ENCODE measurements at regions not wholly inside any gene's neighbourhood (a gene's known extent, or its start where the extent isn't known, plus 50 kb on each side); places are given as distances from the start of the nearest gene placed in this dataset.

DNA sequence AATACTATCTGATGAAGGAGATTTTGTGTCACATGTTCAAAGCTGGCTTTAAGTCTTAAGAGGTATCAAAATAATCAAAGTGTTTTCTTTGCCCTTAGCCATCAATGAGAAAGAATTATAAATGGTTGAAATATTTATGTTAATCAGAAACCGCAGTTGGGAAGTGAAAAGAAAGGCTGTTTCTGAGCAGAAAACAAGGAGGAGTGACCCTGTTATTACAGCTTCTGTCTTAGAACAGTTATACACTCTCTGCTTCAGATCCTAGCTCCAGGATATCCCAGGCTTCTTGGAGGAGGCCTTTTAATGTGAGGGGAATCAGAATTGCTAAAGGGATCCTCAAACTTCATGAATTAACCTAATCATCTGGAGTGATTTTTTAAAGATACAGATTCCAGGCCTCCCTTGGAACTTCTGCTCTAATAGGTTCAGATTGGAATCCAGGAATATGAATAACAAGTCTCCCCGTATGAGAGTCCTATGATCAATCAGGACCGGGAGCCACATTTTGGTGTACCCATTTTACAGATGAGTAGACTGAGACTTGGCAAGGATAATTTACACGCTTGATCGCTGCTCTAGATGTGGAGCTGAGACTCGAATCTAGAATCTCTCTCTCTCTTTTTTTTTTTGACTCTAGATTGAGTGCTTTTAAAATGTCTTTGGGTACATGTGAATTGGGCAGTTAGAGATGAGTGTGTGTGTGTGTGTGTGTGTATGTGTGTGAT lies 50.8 kb upstream of the JAG1 start:
- TF ChIP-seq, protein P1, sequence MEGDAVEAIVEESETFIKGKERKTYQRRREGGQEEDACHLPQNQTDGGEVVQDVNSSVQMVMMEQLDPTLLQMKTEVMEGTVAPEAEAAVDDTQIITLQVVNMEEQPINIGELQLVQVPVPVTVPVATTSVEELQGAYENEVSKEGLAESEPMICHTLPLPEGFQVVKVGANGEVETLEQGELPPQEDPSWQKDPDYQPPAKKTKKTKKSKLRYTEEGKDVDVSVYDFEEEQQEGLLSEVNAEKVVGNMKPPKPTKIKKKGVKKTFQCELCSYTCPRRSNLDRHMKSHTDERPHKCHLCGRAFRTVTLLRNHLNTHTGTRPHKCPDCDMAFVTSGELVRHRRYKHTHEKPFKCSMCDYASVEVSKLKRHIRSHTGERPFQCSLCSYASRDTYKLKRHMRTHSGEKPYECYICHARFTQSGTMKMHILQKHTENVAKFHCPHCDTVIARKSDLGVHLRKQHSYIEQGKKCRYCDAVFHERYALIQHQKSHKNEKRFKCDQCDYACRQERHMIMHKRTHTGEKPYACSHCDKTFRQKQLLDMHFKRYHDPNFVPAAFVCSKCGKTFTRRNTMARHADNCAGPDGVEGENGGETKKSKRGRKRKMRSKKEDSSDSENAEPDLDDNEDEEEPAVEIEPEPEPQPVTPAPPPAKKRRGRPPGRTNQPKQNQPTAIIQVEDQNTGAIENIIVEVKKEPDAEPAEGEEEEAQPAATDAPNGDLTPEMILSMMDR (conservative IDR thresholded peaks at IDR 0.05; ENCODE audit: control insufficient read depth, insufficient read depth, low read depth, low read length) = no peak
- DNase-seq (ENCODE audit: low read depth) = no peak
- H3K4me3 ChIP-seq (ENCODE audit: control insufficient read depth, low read depth, low read length) = no peak overlapping the region

DNA sequence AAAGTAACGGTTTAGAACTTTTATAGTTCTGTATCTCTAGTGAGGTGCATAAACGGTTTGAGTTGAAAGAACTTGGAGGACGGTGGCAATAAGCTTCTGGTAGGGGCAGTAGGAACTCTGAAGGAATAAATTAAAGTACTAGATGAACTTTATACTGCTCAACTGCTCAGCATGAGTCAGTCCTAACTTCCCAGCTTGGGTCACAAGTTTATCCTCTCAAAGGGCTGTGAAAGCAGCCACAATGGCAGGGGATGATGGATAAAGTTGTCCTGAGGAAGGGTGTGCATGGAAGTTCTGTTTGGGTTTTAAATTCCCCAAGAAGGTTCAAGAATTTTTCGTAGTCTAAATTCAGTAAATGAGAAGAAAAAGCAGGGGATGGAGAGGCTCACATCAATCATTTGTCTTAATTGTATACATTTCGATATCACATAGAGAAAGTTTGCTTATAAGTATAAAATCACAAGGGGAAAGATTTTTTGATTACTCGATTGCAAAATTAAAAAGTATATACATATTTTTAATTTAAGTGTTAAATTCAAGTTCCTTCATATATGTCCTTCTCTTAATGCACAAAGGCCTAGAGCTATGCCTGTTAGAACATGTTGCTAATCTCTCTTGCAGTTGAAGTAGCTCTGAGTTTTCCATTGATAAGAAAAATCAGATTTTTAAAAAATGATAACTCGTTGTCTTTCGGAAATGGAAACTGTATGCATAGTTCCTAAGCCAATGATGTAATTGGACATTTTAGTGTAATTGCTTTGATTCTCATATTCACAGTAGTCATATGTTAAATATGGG lies 55.3 kb upstream of the JAG1 start:
- no peak overlapping the region for H3K4me3 ChIP-seq (ENCODE audit: control insufficient read depth, low read depth, low read length)
- TF ChIP-seq, protein P1 (conservative IDR thresholded peaks at IDR 0.05; ENCODE audit: control insufficient read depth, insufficient read depth, low read depth, low read length) = no peak
- peak; percentile 42 for DNase-seq (ENCODE audit: low read depth)

DNA sequence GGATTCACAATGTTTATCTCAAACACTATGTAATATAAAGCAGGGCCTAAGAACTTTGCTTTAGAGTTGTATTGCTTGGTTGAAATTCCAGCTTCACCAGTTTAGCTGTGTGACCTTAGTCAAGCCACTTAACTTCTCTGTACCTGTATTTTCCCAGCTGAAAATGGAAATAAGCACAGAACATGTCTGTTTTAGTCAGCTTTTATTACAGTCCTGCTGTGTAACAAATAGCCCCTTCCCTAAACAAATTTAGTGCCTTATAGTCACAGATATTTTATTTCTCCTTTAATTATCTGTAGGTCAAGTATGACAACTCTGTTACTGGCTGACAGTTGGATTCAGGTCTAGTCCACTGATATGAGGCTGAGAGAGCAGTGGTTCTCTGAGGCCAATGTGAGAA lies 56.0 kb upstream of the JAG1 start:
- DNase-seq (ENCODE audit: low read depth) = no peak
- TF ChIP-seq, protein P1 (conservative IDR thresholded peaks at IDR 0.05; ENCODE audit: control insufficient read depth, insufficient read depth, low read depth, low read length) = no peak
- no peak overlapping the region for H3K4me3 ChIP-seq (ENCODE audit: control insufficient read depth, low read depth, low read length)

DNA sequence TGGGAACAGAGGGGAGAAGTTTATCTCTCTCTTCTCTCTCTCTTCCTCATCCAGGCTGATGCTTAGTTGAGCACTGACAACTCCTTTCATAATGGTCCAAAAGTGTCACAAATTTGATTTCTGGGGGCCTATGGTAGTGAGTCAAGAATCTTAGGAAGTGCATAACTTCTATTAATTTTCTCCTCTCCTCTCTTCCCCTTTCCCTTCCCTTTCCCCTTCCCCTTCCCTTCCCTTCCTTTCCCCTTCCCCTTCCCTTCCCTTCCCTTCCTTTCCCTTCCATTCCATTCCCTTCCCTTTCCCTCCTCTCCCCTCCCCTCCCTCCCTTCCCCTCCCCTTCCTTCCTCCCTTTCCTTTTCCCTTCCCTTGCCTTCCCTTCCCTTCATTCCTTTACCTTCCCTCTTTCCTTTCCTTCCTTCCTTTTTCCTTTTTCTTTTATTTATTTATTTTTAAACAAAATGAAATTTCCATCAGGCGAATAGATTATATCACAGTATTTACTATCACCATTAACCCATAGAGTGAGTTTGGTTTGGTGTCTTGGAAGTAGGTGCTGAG lies 56.9 kb upstream of the JAG1 start:
- TF ChIP-seq, protein P1 (conservative IDR thresholded peaks at IDR 0.05; ENCODE audit: control insufficient read depth, insufficient read depth, low read depth, low read length) = no peak
- DNase-seq (ENCODE audit: low read depth) = no peak
- H3K4me3 ChIP-seq (ENCODE audit: control insufficient read depth, low read depth, low read length) = no peak overlapping the region

DNA sequence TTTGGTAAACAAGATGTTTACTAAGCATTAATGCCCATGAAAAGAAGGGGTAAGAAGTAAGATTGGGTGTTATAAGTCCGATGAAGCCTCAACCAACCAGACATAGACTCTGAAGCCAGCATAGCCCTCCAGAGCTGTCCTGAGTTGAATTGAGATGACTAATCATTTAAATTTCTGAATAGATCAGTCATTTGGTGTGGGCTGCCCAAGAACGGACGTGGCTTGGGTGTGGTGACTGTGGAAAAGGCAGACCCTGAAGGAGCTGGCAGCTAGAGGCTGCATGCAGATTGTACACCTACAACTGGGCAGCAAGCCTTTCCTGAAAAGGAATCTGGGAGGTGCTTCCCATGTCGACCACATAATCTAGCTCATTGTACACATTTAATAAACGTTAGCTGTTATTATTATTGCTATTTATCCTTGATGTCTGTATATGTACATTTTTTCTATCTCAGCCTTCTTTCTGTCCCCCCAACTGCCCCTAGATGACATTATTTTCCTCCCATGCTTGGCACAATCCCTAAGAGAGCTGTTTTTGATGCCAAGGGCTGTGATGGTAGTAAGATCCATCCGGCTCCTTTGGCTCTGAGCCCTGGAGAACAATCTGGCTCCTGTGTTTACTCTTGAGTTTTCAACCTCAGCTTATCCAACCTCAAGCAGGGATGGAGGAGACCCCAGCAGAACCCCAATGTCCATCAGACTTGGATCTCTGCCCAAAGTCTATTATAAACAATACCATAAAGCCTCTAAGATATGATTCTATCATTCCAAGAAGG lies 57.6 kb upstream of the JAG1 start:
- no peak overlapping the region for H3K4me3 ChIP-seq (ENCODE audit: control insufficient read depth, low read depth, low read length)
- peak; percentile 37 for DNase-seq (ENCODE audit: low read depth)
- TF ChIP-seq, protein P1 (conservative IDR thresholded peaks at IDR 0.05; ENCODE audit: control insufficient read depth, insufficient read depth, low read depth, low read length) = no peak

DNA sequence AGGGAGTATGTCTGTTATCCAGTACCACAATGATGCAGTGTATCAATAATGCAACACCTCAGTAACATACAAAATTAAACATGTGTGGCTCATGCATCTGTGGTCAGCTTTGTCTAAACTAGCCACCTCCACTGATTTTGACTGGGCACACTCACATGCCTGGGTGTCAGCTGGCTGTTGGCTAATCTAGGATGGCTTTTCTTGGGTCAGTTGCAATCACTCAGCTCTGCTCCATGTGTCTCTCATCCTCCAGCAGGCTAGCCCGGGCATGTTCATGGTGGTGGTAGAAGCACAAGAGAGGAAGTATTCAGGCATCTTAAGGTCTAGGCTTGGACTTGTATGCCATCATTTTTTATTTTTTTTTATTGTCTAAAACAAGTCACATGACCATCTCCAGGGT lies 59.3 kb upstream of the JAG1 start:
- TF ChIP-seq, protein P1 (conservative IDR thresholded peaks at IDR 0.05; ENCODE audit: control insufficient read depth, insufficient read depth, low read depth, low read length) = no peak
- DNase-seq (ENCODE audit: low read depth) = peak; percentile 43
- no peak overlapping the region for H3K4me3 ChIP-seq (ENCODE audit: control insufficient read depth, low read depth, low read length)

Data from fibroblast of mammary gland (primary cell).